H1 (cell line): ENCODE measurements at regions not wholly inside any gene's neighbourhood (a gene's known extent, or its start where the extent isn't known, plus 50 kb on each side); places are given as distances from the start of the nearest gene placed in this dataset.

ENCODE experiments used
- BRCA1 ChIP-seq: IDR thresholded peaks from 2 replicates; pipeline ENCODE4 v1.6.1; 2012; ENCODE audit warnings: low read depth, low read length, improper control_type of control experiment
- JUND ChIP-seq: IDR thresholded peaks from 2 replicates; pipeline ENCODE4 v1.6.1; 2011; ENCODE audit warnings: mild to moderate bottlenecking, improper control_type of control experiment, low read length
- KDM5A ChIP-seq: fragments of 200-600 bp; IDR thresholded peaks from 2 replicates; pipeline ENCODE4 v1.7.1; 2012; ENCODE audit warnings: mild to moderate bottlenecking, low read length, inconsistent platforms, mixed read lengths
- MAFK ChIP-seq: IDR thresholded peaks from 2 replicates; pipeline ENCODE4 v1.6.1; 2012; ENCODE audit warnings: low read depth, mild to moderate bottlenecking, improper control_type of control experiment, low read length
- POLR2A ChIP-seq, 2 experiments: IDR thresholded peaks; 1 replicate in 1 of 2; 2 replicates in 1 of 2; pipeline ENCODE4 v1.6.1; 2011; ENCODE audit warnings: low read depth in 2 of 2, low read length in 2 of 2, mild to moderate bottlenecking in 2 of 2; ENCODE audit errors: control extremely low read depth in 1 of 2
- RAD21 ChIP-seq, 2 experiments: IDR thresholded peaks in 1 of 2; conservative IDR thresholded peaks in 1 of 2; 2 replicates each; pipeline ENCODE4 v1.6.1; 2011; ENCODE audit warnings: low read depth in 2 of 2, low read length in 2 of 2, improper control_type of control experiment in 1 of 2, inconsistent platforms in 1 of 2, mild to moderate bottlenecking in 1 of 2, moderate library complexity in 1 of 2
- SAP30 ChIP-seq: fragments of 300-600 bp; sonication (generic); IDR thresholded peaks from 2 replicates; pipeline ENCODE4 v1.7.1; 2012; ENCODE audit warnings: low read length, moderate library complexity, mild to moderate bottlenecking, inconsistent platforms; ENCODE audit not compliant: insufficient read depth, insufficient replicate concordance
- SP2 ChIP-seq: IDR thresholded peaks from 2 replicates; pipeline ENCODE4 v1.6.1; 2012; ENCODE audit warnings: mild to moderate bottlenecking, low read length, inconsistent platforms
- TF ChIP-seq, protein P1 (sequence below): fragments of 300-600 bp; sonication (generic); IDR thresholded peaks from 2 replicates; pipeline ENCODE4 v1.7.1; 2012; ENCODE audit warnings: low read length, moderate library complexity, mild to moderate bottlenecking, inconsistent platforms; ENCODE audit not compliant: insufficient replicate concordance

DNA sequence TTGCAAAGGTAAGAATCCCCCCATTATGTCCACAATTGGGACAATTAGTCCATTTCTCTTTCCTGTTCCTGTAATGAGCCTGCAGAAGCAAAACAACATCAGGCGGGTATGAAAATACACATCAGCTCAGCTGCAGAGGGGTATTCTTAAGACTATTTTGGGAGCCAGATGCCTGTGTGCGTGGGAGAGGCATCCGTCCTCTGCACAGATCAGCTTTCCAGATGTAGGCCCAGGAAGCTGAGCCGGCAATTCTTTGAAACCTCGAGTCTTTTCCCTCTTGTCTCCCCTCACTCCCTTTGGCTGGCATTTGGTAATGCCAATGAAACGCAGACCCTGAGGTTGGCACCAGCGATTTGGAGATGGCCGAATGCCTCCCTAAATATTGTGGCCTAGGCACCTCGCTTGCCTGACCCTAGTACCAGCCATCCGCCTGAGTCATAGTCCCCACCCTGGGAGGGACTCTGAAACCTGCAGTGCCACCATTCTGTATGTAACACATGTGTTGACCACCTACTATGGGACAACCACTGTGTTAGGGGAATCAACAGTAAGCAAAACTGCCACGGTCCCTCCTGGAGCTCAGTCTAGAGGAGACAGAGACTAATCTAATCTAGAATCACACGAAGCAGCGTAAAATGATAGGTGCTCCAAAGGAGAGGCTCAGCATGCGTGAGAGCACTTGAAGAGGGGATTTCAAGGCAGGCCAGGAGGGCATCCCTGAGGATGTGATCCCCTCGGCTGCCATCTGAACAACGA is 603.0 kb downstream of the MATN1 start (continued):
- TF ChIP-seq, protein P1, sequence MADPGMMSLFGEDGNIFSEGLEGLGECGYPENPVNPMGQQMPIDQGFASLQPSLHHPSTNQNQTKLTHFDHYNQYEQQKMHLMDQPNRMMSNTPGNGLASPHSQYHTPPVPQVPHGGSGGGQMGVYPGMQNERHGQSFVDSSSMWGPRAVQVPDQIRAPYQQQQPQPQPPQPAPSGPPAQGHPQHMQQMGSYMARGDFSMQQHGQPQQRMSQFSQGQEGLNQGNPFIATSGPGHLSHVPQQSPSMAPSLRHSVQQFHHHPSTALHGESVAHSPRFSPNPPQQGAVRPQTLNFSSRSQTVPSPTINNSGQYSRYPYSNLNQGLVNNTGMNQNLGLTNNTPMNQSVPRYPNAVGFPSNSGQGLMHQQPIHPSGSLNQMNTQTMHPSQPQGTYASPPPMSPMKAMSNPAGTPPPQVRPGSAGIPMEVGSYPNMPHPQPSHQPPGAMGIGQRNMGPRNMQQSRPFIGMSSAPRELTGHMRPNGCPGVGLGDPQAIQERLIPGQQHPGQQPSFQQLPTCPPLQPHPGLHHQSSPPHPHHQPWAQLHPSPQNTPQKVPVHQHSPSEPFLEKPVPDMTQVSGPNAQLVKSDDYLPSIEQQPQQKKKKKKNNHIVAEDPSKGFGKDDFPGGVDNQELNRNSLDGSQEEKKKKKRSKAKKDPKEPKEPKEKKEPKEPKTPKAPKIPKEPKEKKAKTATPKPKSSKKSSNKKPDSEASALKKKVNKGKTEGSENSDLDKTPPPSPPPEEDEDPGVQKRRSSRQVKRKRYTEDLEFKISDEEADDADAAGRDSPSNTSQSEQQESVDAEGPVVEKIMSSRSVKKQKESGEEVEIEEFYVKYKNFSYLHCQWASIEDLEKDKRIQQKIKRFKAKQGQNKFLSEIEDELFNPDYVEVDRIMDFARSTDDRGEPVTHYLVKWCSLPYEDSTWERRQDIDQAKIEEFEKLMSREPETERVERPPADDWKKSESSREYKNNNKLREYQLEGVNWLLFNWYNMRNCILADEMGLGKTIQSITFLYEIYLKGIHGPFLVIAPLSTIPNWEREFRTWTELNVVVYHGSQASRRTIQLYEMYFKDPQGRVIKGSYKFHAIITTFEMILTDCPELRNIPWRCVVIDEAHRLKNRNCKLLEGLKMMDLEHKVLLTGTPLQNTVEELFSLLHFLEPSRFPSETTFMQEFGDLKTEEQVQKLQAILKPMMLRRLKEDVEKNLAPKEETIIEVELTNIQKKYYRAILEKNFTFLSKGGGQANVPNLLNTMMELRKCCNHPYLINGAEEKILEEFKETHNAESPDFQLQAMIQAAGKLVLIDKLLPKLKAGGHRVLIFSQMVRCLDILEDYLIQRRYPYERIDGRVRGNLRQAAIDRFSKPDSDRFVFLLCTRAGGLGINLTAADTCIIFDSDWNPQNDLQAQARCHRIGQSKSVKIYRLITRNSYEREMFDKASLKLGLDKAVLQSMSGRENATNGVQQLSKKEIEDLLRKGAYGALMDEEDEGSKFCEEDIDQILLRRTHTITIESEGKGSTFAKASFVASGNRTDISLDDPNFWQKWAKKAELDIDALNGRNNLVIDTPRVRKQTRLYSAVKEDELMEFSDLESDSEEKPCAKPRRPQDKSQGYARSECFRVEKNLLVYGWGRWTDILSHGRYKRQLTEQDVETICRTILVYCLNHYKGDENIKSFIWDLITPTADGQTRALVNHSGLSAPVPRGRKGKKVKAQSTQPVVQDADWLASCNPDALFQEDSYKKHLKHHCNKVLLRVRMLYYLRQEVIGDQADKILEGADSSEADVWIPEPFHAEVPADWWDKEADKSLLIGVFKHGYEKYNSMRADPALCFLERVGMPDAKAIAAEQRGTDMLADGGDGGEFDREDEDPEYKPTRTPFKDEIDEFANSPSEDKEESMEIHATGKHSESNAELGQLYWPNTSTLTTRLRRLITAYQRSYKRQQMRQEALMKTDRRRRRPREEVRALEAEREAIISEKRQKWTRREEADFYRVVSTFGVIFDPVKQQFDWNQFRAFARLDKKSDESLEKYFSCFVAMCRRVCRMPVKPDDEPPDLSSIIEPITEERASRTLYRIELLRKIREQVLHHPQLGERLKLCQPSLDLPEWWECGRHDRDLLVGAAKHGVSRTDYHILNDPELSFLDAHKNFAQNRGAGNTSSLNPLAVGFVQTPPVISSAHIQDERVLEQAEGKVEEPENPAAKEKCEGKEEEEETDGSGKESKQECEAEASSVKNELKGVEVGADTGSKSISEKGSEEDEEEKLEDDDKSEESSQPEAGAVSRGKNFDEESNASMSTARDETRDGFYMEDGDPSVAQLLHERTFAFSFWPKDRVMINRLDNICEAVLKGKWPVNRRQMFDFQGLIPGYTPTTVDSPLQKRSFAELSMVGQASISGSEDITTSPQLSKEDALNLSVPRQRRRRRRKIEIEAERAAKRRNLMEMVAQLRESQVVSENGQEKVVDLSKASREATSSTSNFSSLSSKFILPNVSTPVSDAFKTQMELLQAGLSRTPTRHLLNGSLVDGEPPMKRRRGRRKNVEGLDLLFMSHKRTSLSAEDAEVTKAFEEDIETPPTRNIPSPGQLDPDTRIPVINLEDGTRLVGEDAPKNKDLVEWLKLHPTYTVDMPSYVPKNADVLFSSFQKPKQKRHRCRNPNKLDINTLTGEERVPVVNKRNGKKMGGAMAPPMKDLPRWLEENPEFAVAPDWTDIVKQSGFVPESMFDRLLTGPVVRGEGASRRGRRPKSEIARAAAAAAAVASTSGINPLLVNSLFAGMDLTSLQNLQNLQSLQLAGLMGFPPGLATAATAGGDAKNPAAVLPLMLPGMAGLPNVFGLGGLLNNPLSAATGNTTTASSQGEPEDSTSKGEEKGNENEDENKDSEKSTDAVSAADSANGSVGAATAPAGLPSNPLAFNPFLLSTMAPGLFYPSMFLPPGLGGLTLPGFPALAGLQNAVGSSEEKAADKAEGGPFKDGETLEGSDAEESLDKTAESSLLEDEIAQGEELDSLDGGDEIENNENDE = no peak
- TF ChIP-seq RAD21 (IDR thresholded peaks at IDR 0.05 in 1 of 2, conservative IDR thresholded peaks at IDR 0.05 in 1 of 2; ENCODE audit: low read depth in 2 of 2, low read length in 2 of 2) (no peak), KDM5A (no peak), JUND (no peak), POLR2A (IDR thresholded peaks at IDR 0.05; ENCODE audit: control extremely low read depth in 1 of 2, low read depth in 2 of 2, low read length in 2 of 2) (no peak), SAP30 (no peak), MAFK (no peak), BRCA1 (no peak), SP2 (no peak)
